HG02623 (cell line): ENCODE measurements at regions not wholly inside any gene's neighbourhood (a gene's known extent, or its start where the extent isn't known, plus 50 kb on each side); places are given as distances from the start of the nearest gene placed in this dataset.

Experiments used
- ATAC-seq: cut with Tn5 transposase; IDR thresholded peaks from one replicate; pipeline ENCODE4 v1.9.1; 2021; ENCODE audit warnings: moderate library complexity; ENCODE audit not compliant: unreplicated experiment

- no peak for ATAC-seq
Measured at GRCh38 chr1:73953586-73953985, 244.4 kb downstream of the LRRIQ3 start.

- no peak for ATAC-seq
Measured at GRCh38 chr1:73953186-73953585, 244.8 kb downstream of the LRRIQ3 start.

GRCh38 chr1:73948055-73948454, 249.9 kb downstream of the LRRIQ3 start:
- ATAC-seq = no peak

- ATAC-seq = no peak
Measured at GRCh38 chr1:73947009-73947408, 251.0 kb downstream of the LRRIQ3 start.

GRCh38 chr1:73943270-73943669, 254.7 kb downstream of the LRRIQ3 start:
- ATAC-seq = no peak

- no peak for ATAC-seq
Measured at GRCh38 chr1:73930293-73930692, 267.7 kb downstream of the LRRIQ3 start.

- ATAC-seq = no peak
Measured at GRCh38 chr1:73914951-73915350, 283.0 kb downstream of the LRRIQ3 start.

GRCh38 chr1:73913025-73913424, 285.0 kb downstream of the LRRIQ3 start:
- ATAC-seq = no peak

GRCh38 chr1:73911849-73912248, 286.1 kb downstream of the LRRIQ3 start:
- no peak for ATAC-seq

GRCh38 chr1:73910466-73910865, 287.5 kb downstream of the LRRIQ3 start:
- no peak for ATAC-seq

GRCh38 chr1:73910062-73910461, 287.9 kb downstream of the LRRIQ3 start:
- no peak for ATAC-seq

- no peak for ATAC-seq
Measured at GRCh38 chr1:73909043-73909562, 288.9 kb downstream of the LRRIQ3 start.

GRCh38 chr1:73907051-73907450, 290.9 kb downstream of the LRRIQ3 start:
- no peak for ATAC-seq

GRCh38 chr1:73903092-73903491, 294.9 kb downstream of the LRRIQ3 start:
- ATAC-seq = no peak

GRCh38 chr1:73901738-73902137, 296.2 kb downstream of the LRRIQ3 start:
- no peak for ATAC-seq

GRCh38 chr1:73899311-73899710, 298.7 kb downstream of the LRRIQ3 start:
- ATAC-seq = no peak

GRCh38 chr1:73898540-73898939, 299.4 kb downstream of the LRRIQ3 start:
- no peak for ATAC-seq

- ATAC-seq = no peak
Measured at GRCh38 chr1:73887412-73887811, 310.6 kb downstream of the LRRIQ3 start.

- no peak for ATAC-seq
Measured at GRCh38 chr1:73886716-73887115, 311.3 kb downstream of the LRRIQ3 start.

- ATAC-seq = no peak
Measured at GRCh38 chr1:73874806-73875205, 323.2 kb downstream of the LRRIQ3 start.

GRCh38 chr1:73868810-73869336, 329.1 kb downstream of the LRRIQ3 start:
- no peak for ATAC-seq

GRCh38 chr1:73862355-73862754, 335.6 kb downstream of the LRRIQ3 start:
- ATAC-seq = no peak

- no peak for ATAC-seq
Measured at GRCh38 chr1:73860421-73860950, 337.5 kb downstream of the LRRIQ3 start.
